SK-N-SH (cell line): ENCODE measurements at regions not wholly inside any gene's neighbourhood (a gene's known extent, or its start where the extent isn't known, plus 50 kb on each side); places are given as distances from the start of the nearest gene placed in this dataset.

ENCODE experiments used
- CTCF ChIA-PET: fragments of 300-600, 350-600 bp; formaldehyde crosslinking; extraction: SDS; loops from one replicate; lab custom pipeline; 2021; lab: Yijun Ruan, JAX
- POLR2A ChIA-PET: fragments of 350-600 bp; sonication (Branson Sonifier 250); formaldehyde crosslinking; extraction: SDS; loops from one replicate; lab custom pipeline; 2020; ENCODE audit warnings: antibody characterized with exemption, inconsistent platforms; lab: Yijun Ruan, JAX
- DNase-seq: peaks from one replicate; pipeline ENCODE4 v3.0.0; 2012
- H2AFZ ChIP-seq: fragments of 200-600 bp; sonication (generic); 2 replicates; pipeline ENCODE4 v1.8.1; 2016; ENCODE audit warnings: antibody characterized with exemption, mild to moderate bottlenecking, low read depth
- H3F3A ChIP-seq: fragments of 200-600 bp; sonication (generic); replicated peaks from 2 replicates; pipeline ENCODE3; 2016; ENCODE audit warnings: antibody characterized with exemption, mild to moderate bottlenecking; ENCODE audit not compliant: insufficient read depth
- H3K27ac ChIP-seq, 2 experiments: fragments of 200-500 bp in 1 of 2; fragments of 200-600 bp in 1 of 2; sonication (Bioruptor generic) in 1 of 2; sonication (generic), shearing (Covaris generic) in 1 of 2; 2 replicates each; pipeline versions ENCODE4 v1.5.1 to v1.6.1; 2014 to 2016; ENCODE audit warnings: low read depth in 2 of 2, inconsistent platforms in 1 of 2, low read length in 1 of 2, mild to moderate bottlenecking in 1 of 2, mixed read lengths in 1 of 2
- H3K27me3 ChIP-seq: fragments of 200-600 bp; sonication (generic), shearing (Covaris generic); 2 replicates; pipeline ENCODE4 v1.6.1; 2016; ENCODE audit warnings: mixed run types; ENCODE audit not compliant: insufficient read depth
- H3K36me3 ChIP-seq, 2 experiments: fragments of 200-500 bp in 1 of 2; fragments of 200-600 bp in 1 of 2; sonication (Bioruptor generic) in 1 of 2; sonication (generic) in 1 of 2; replicated peaks in 1 of 2; 2 replicates each; pipeline versions ENCODE3 to v1.5.1; 2014 to 2016; ENCODE audit warnings: low read length in 1 of 2, mild to moderate bottlenecking in 1 of 2; ENCODE audit not compliant: insufficient read depth in 2 of 2, control insufficient read depth in 1 of 2
- H3K4me1 ChIP-seq, 2 experiments: fragments of 200-500 bp in 1 of 2; fragments of 200-600 bp in 1 of 2; sonication (Bioruptor generic) in 1 of 2; sonication (generic), shearing (Covaris generic) in 1 of 2; 2 replicates each; pipeline versions ENCODE4 v1.5.1 to v1.6.1; 2014 to 2016; ENCODE audit warnings: low read depth in 1 of 2, low read length in 1 of 2, mixed run types in 1 of 2; ENCODE audit not compliant: insufficient read depth in 2 of 2, control insufficient read depth in 1 of 2
- H3K4me2 ChIP-seq: fragments of 200-600 bp; sonication (generic), shearing (Covaris generic); 2 replicates; pipeline ENCODE4 v1.6.1; 2017; ENCODE audit warnings: mixed run types
- H3K4me3 ChIP-seq, 2 experiments: fragments of 200-500 bp in 1 of 2; fragments of 200-600 bp in 1 of 2; sonication (Bioruptor generic) in 1 of 2; sonication (generic), shearing (Covaris generic) in 1 of 2; 2 replicates each; pipeline versions ENCODE4 v1.5.1 to v1.8.1; 2014 to 2016; ENCODE audit warnings: low read depth in 2 of 2, inconsistent platforms in 1 of 2, low read length in 1 of 2, mild to moderate bottlenecking in 1 of 2, mixed read lengths in 1 of 2, moderate library complexity in 1 of 2
- H3K79me2 ChIP-seq: fragments of 200-600 bp; sonication (generic); 2 replicates; pipeline ENCODE4 v1.8.1; 2017; ENCODE audit warnings: mild to moderate bottlenecking; ENCODE audit not compliant: insufficient read depth
- H3K9ac ChIP-seq: fragments of 200-600 bp; sonication (generic); 2 replicates; pipeline ENCODE4 v1.6.1; 2017; ENCODE audit warnings: mixed run types
- H3K9me2 ChIP-seq: fragments of 200-600 bp; sonication (generic); 2 replicates; pipeline ENCODE4 v1.6.1; 2017; ENCODE audit warnings: mixed run types
- H3K9me3 ChIP-seq: fragments of 200-600 bp; sonication (generic); 2 replicates; pipeline ENCODE4 v1.6.1; 2017; ENCODE audit warnings: mixed run types, mild to moderate bottlenecking, moderate library complexity
- H4K20me1 ChIP-seq: fragments of 200-600 bp; sonication (generic); 2 replicates; pipeline ENCODE4 v1.6.1; 2017; ENCODE audit warnings: mild to moderate bottlenecking, mixed run types; ENCODE audit not compliant: insufficient read depth
- ELF1 ChIP-seq: IDR thresholded peaks from 2 replicates; pipeline ENCODE4 v1.4.0; 2012
- EZH2phosphoT487 ChIP-seq: fragments of 200-600 bp; sonication (generic); IDR thresholded peaks from 2 replicates; pipeline ENCODE4 v1.6.1; 2017; ENCODE audit warnings: low read depth, mixed run types, mild to moderate bottlenecking, antibody characterized with exemption, moderate library complexity, borderline replicate concordance
- FOSL2 ChIP-seq: IDR thresholded peaks from 2 replicates; pipeline ENCODE4 v1.4.0; 2012; ENCODE audit warnings: low read depth, mild to moderate bottlenecking, moderate library complexity, borderline replicate concordance
- FOXJ3 ChIP-seq: sonication (generic); formaldehyde crosslinking; IDR thresholded peaks from 2 replicates; pipeline ENCODE4 v1.5.1; 2020; ENCODE audit warnings: mild to moderate bottlenecking, missing genetic modification reagents
- GATA2 ChIP-seq: sonication (generic); formaldehyde crosslinking; IDR thresholded peaks from 2 replicates; pipeline ENCODE4 v1.5.0; 2020; ENCODE audit warnings: mild to moderate bottlenecking, missing genetic modification reagents
- MXI1 ChIP-seq: IDR thresholded peaks from 2 replicates; pipeline ENCODE4 v1.6.1; 2012; ENCODE audit warnings: mild to moderate bottlenecking, low read depth, low read length, improper control_type of control experiment
- NFIC ChIP-seq: IDR thresholded peaks from 2 replicates; pipeline ENCODE4 v1.4.0; 2012; ENCODE audit warnings: borderline replicate concordance
- NRF1 ChIP-seq: IDR thresholded peaks from 2 replicates; pipeline ENCODE4 v1.6.1; 2012; ENCODE audit warnings: low read depth, mild to moderate bottlenecking, low read length
- POLR2AphosphoS5 ChIP-seq: IDR thresholded peaks from 2 replicates; pipeline ENCODE4 v1.6.1; 2012; ENCODE audit warnings: low read depth, low read length
- RAD21 ChIP-seq: IDR thresholded peaks from 2 replicates; pipeline ENCODE4 v1.6.1; 2012; ENCODE audit warnings: mild to moderate bottlenecking, low read length
- RFX5 ChIP-seq: IDR thresholded peaks from 2 replicates; pipeline ENCODE4 v1.6.1; 2012; ENCODE audit warnings: mild to moderate bottlenecking, improper control_type of control experiment, low read length
- RXRA ChIP-seq: IDR thresholded peaks from 2 replicates; pipeline ENCODE4 v1.4.0; 2012; ENCODE audit warnings: low read depth, mild to moderate bottlenecking, borderline replicate concordance
- SIN3A ChIP-seq: IDR thresholded peaks from 2 replicates; pipeline ENCODE4 v1.6.1; 2012; ENCODE audit warnings: low read depth, mild to moderate bottlenecking, low read length, moderate library complexity, borderline replicate concordance
- TAF1 ChIP-seq: IDR thresholded peaks from 2 replicates; pipeline ENCODE4 v1.6.1; 2012; ENCODE audit warnings: low read depth, mild to moderate bottlenecking, low read length, moderate library complexity, borderline replicate concordance
- TCF12 ChIP-seq: IDR thresholded peaks from 2 replicates; pipeline ENCODE4 v1.4.0; 2012
- TEAD4 ChIP-seq: IDR thresholded peaks from 2 replicates; pipeline ENCODE4 v1.4.0; 2012; ENCODE audit warnings: mild to moderate bottlenecking, borderline replicate concordance; ENCODE audit not compliant: insufficient read depth
- YY1 ChIP-seq: IDR thresholded peaks from 2 replicates; pipeline ENCODE4 v1.4.0; 2012; ENCODE audit warnings: low read depth, mild to moderate bottlenecking
- WGBS: methylation state at CpG from one replicate; pipeline ENCODE4 v1.1.6; 2017; ENCODE audit warnings: low lambda C conversion rate; 5-methylcytosine and 5-hydroxymethylcytosine counted together
- TF ChIP-seq, protein P1 (sequence below): fragments of 200-600 bp; sonication (generic); IDR thresholded peaks from 2 replicates; pipeline ENCODE4 v1.6.1; 2017; ENCODE audit warnings: antibody characterized with exemption, mild to moderate bottlenecking, moderate library complexity
- TF ChIP-seq, protein P2 (sequence below): IDR thresholded peaks from 2 replicates; pipeline ENCODE4 v1.4.0; 2012; ENCODE audit warnings: low read depth, borderline replicate concordance
- TF ChIP-seq, protein P3 (sequence below): fragments of 150-350 bp; IDR thresholded peaks from 2 replicates; pipeline ENCODE4 v1.6.1; 2016; ENCODE audit warnings: mild to moderate bottlenecking, low read depth, low read length
- TF ChIP-seq, protein P4 (sequence below): IDR thresholded peaks from 2 replicates; pipeline ENCODE4; 2012
- TF ChIP-seq, protein P5 (sequence below): IDR thresholded peaks from 2 replicates; pipeline ENCODE4 v1.4.0; 2012; ENCODE audit warnings: low read depth

DNA sequence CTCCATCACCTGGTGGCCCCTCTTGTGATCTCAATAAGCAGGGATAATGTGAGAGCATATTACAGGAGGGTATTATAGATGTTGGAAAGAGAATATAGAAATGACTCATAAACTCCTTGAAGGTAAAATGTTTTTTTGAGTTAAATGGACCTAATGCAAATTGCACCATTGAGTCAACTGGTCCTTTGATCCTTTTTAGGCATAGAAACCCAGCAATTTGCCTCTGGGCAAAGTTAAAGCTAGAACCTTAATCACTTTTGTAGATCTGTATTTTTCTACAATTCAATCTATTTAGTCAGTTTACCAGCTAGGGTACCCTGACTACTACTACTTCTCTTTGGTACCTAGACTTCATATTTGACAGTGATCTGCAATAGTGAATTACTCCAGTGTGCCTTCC, 71.8 kb upstream of the RNF152 start:
- CTCF ChIA-PET: no interaction called here
- POLR2A ChIA-PET: no interaction called here

DNA sequence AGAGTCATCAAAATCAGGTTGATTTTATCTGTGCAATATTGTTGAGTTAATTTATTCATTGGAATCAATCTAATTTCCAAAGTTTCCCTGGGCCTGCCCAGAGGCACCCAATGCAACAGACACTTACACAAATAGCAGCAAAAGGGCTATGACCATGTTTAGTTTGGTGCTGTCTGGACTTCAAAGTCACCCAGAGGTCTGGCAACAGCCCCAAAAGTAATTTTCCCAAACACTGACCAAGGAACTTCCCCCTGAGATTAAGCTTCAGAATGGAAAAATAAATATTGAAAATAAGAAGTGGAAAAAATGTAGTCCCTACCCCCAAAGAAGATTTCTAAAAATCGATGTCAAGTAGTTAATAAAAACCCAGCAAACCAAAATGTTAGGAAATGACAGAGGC, 70.9 kb upstream of the RNF152 start:
- H3K79me2 ChIP-seq: no peaks in the 10 kb centered on the region
- H3F3A ChIP-seq: no peaks in the 10 kb centered on the region
- H2AFZ ChIP-seq: no peak overlapping the region
- H3K4me2 ChIP-seq: no peak overlapping the region
- ChIA-PET CTCF (no interaction called here), POLR2A (no interaction called here)
- no peak overlapping the region for H3K9ac ChIP-seq
- 15% methylated on average over 1 of the region's 1 CpG for WGBS
- DNase-seq: no peak
- H3K27me3 ChIP-seq: no peaks in the 10 kb centered on the region
- no peaks in the 10 kb centered on the region for H4K20me1 ChIP-seq
- H3K9me3 ChIP-seq: no peaks in the 10 kb centered on the region
- H3K27ac ChIP-seq: no peak overlapping the region
- no peak overlapping the region for H3K4me3 ChIP-seq
- no peaks in the 10 kb centered on the region for H3K36me3 ChIP-seq
- H3K9me2 ChIP-seq: no peaks in the 10 kb centered on the region
- H3K4me1 ChIP-seq: peaks cover 0 to 8% of the 10 kb centered on the region in 2 experiments; a peak in 1 of 4 replicates
- TF ChIP-seq MXI1: no peak
- TF ChIP-seq, protein P1, sequence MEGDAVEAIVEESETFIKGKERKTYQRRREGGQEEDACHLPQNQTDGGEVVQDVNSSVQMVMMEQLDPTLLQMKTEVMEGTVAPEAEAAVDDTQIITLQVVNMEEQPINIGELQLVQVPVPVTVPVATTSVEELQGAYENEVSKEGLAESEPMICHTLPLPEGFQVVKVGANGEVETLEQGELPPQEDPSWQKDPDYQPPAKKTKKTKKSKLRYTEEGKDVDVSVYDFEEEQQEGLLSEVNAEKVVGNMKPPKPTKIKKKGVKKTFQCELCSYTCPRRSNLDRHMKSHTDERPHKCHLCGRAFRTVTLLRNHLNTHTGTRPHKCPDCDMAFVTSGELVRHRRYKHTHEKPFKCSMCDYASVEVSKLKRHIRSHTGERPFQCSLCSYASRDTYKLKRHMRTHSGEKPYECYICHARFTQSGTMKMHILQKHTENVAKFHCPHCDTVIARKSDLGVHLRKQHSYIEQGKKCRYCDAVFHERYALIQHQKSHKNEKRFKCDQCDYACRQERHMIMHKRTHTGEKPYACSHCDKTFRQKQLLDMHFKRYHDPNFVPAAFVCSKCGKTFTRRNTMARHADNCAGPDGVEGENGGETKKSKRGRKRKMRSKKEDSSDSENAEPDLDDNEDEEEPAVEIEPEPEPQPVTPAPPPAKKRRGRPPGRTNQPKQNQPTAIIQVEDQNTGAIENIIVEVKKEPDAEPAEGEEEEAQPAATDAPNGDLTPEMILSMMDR: no peak
- TF ChIP-seq, protein P2, sequence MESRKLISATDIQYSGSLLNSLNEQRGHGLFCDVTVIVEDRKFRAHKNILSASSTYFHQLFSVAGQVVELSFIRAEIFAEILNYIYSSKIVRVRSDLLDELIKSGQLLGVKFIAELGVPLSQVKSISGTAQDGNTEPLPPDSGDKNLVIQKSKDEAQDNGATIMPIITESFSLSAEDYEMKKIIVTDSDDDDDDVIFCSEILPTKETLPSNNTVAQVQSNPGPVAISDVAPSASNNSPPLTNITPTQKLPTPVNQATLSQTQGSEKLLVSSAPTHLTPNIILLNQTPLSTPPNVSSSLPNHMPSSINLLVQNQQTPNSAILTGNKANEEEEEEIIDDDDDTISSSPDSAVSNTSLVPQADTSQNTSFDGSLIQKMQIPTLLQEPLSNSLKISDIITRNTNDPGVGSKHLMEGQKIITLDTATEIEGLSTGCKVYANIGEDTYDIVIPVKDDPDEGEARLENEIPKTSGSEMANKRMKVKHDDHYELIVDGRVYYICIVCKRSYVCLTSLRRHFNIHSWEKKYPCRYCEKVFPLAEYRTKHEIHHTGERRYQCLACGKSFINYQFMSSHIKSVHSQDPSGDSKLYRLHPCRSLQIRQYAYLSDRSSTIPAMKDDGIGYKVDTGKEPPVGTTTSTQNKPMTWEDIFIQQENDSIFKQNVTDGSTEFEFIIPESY: no peak
- TF ChIP-seq RFX5: no peak
- TF ChIP-seq YY1: no peak
- TF ChIP-seq EZH2phosphoT487: no peak
- TF ChIP-seq POLR2AphosphoS5: no peak
- TF ChIP-seq, protein P3, sequence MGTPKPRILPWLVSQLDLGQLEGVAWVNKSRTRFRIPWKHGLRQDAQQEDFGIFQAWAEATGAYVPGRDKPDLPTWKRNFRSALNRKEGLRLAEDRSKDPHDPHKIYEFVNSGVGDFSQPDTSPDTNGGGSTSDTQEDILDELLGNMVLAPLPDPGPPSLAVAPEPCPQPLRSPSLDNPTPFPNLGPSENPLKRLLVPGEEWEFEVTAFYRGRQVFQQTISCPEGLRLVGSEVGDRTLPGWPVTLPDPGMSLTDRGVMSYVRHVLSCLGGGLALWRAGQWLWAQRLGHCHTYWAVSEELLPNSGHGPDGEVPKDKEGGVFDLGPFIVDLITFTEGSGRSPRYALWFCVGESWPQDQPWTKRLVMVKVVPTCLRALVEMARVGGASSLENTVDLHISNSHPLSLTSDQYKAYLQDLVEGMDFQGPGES: no peak
- TF ChIP-seq RAD21: no peak
- no peak for TF ChIP-seq FOSL2
- TF ChIP-seq GATA2: no peak
- TF ChIP-seq NRF1: no peak
- TF ChIP-seq, protein P4, sequence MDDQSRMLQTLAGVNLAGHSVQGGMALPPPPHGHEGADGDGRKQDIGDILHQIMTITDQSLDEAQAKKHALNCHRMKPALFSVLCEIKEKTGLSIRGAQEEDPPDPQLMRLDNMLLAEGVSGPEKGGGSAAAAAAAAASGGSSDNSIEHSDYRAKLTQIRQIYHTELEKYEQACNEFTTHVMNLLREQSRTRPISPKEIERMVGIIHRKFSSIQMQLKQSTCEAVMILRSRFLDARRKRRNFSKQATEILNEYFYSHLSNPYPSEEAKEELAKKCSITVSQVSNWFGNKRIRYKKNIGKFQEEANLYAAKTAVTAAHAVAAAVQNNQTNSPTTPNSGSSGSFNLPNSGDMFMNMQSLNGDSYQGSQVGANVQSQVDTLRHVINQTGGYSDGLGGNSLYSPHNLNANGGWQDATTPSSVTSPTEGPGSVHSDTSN: no peak
- no peak for TF ChIP-seq RXRA
- TF ChIP-seq TCF12: no peak

More for the DNA sequence above, 71.8 kb upstream of the RNF152 start:
- no peaks in the 10 kb centered on the region for H3K9me2 ChIP-seq
- no peaks in the 10 kb centered on the region for H3K36me3 ChIP-seq
- no peak overlapping the region for H3K4me2 ChIP-seq
- no peaks in the 10 kb centered on the region for H4K20me1 ChIP-seq
- no peak overlapping the region for H3K4me3 ChIP-seq
- no peak overlapping the region for H3K27ac ChIP-seq
- no peaks in the 10 kb centered on the region for H3K79me2 ChIP-seq
- no peak overlapping the region for H2AFZ ChIP-seq
- no peaks in the 10 kb centered on the region for H3F3A ChIP-seq
- H3K9me3 ChIP-seq: no peaks in the 10 kb centered on the region
- H3K9ac ChIP-seq: no peak overlapping the region
- no peaks in the 10 kb centered on the region for H3K27me3 ChIP-seq
- H3K4me1 ChIP-seq: peaks cover 0 to 1% of the 10 kb centered on the region in 2 experiments; a peak in 1 of 4 replicates
- no peak for DNase-seq
- TF ChIP-seq MXI1 (no peak), TEAD4 (no peak), RFX5 (no peak), TAF1 (no peak), ELF1 (no peak), NFIC (no peak), SIN3A (no peak), FOXJ3 (CRISPR knock-in tag) (no peak)
- TF ChIP-seq, protein P2: no peak
- TF ChIP-seq, protein P5, sequence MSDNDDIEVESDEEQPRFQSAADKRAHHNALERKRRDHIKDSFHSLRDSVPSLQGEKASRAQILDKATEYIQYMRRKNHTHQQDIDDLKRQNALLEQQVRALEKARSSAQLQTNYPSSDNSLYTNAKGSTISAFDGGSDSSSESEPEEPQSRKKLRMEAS: no peak
